OCI-LY1 (cell line): ENCODE measurements at regions not wholly inside any gene's neighbourhood (a gene's known extent, or its start where the extent isn't known, plus 50 kb on each side); places are given as distances from the start of the nearest gene placed in this dataset.

Experiments
- H2AFZ ChIP-seq: fragments of 200-600 bp; sonication (generic), shearing (Covaris generic); 2 replicates; pipeline ENCODE4 v1.6.0; 2014; ENCODE audit warnings: antibody characterized with exemption, mild to moderate bottlenecking, low read length
- H3F3A ChIP-seq: fragments of 200-600 bp; sonication (generic), shearing (Covaris generic); 2 replicates; pipeline ENCODE4 v1.6.0; 2014; ENCODE audit warnings: mild to moderate bottlenecking, antibody characterized with exemption, low read length, moderate library complexity; ENCODE audit not compliant: insufficient read depth
- H3K27ac ChIP-seq: fragments of 200-600 bp; sonication (generic); 2 replicates; pipeline ENCODE4 v1.5.1; 2014; ENCODE audit warnings: low read length, mixed run types, mild to moderate bottlenecking, low read depth; ENCODE audit not compliant: poor library complexity, severe bottlenecking
- H3K27me3 ChIP-seq: fragments of 200-600 bp; sonication (generic); 2 replicates; pipeline ENCODE4 v1.6.0; 2014; ENCODE audit warnings: antibody characterized with exemption, mild to moderate bottlenecking, low read length, moderate library complexity; ENCODE audit not compliant: insufficient read depth
- H3K36me3 ChIP-seq: fragments of 200-600 bp; sonication (generic); 2 replicates; pipeline ENCODE4 v1.6.1; 2014; ENCODE audit warnings: mild to moderate bottlenecking, antibody characterized with exemption, low read length, moderate library complexity, mixed read lengths; ENCODE audit not compliant: insufficient read depth
- H3K4me1 ChIP-seq: fragments of 200-600 bp; sonication (generic); 2 replicates; pipeline ENCODE4 v1.5.1; 2014; ENCODE audit warnings: mild to moderate bottlenecking, low read length, moderate library complexity; ENCODE audit not compliant: insufficient read depth, severe bottlenecking
- H3K4me2 ChIP-seq: fragments of 200-600 bp; sonication (generic), shearing (Covaris generic); 2 replicates; pipeline ENCODE4 v1.6.1; 2014; ENCODE audit warnings: low read length
- H3K4me3 ChIP-seq: fragments of 200-600 bp; sonication (generic); 2 replicates; pipeline ENCODE4 v1.5.1; 2014; ENCODE audit warnings: low read length, low read depth, mild to moderate bottlenecking, mixed read lengths; ENCODE audit not compliant: poor library complexity, severe bottlenecking
- H3K79me2 ChIP-seq: fragments of 200-600 bp; shearing (Covaris generic); 2 replicates; pipeline ENCODE4 v1.6.1; 2016; ENCODE audit warnings: mixed run types, low read length, mixed read lengths; ENCODE audit not compliant: insufficient read depth
- H3K9ac ChIP-seq: fragments of 200-600 bp; sonication (generic), shearing (Covaris generic); 2 replicates; pipeline ENCODE4 v1.6.1; 2014; ENCODE audit warnings: mild to moderate bottlenecking, low read length, mixed read lengths
- H3K9me2 ChIP-seq: fragments of 200-600 bp; sonication (generic), shearing (Covaris generic); 2 replicates; pipeline ENCODE4 v1.6.1; 2014; ENCODE audit warnings: low read depth, mild to moderate bottlenecking, low read length, mixed read lengths
- H3K9me3 ChIP-seq: fragments of 200-600 bp; shearing (Covaris generic); 2 replicates; pipeline ENCODE4 v1.6.1; 2014; ENCODE audit warnings: low read length, mixed read lengths
- H4K20me1 ChIP-seq: fragments of 200-600 bp; sonication (generic), shearing (Covaris generic); 2 replicates; pipeline ENCODE4 v1.6.0; 2016; ENCODE audit warnings: mild to moderate bottlenecking, low read length; ENCODE audit not compliant: insufficient read depth
- CTCF ChIP-seq: fragments of 200-600 bp; sonication (generic), shearing (Covaris generic); IDR thresholded peaks from 2 replicates; pipeline ENCODE4 v1.5.1; 2017; ENCODE audit warnings: mild to moderate bottlenecking, antibody characterized with exemption, low read length, moderate library complexity, mixed read lengths
- EZH2 ChIP-seq: fragments of 200-600 bp; sonication (generic), shearing (Covaris generic); IDR thresholded peaks from 2 replicates; pipeline ENCODE4 v1.8.0; 2017; ENCODE audit warnings: borderline replicate concordance, mixed run types, mild to moderate bottlenecking, antibody characterized with exemption, low read length, moderate library complexity, mixed read lengths

DNA sequence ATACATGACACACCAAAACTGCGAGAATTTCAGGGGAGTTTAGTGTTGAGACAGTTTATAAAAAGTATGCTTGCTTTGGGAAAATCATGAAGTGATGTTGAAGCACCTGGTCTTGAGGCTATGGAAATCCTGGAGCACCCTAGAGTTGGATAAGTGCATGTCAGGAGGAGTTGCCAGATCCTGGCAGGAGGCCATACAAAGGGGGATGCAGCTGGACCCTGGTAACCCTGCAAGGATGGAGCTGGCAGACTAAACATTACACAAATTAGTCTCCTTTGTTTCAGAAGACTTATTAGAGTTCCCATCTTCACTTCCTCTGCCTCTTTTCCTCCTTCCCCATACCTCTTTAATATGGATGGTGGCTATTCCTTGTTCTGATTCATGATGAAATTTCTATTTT lies 907.0 kb downstream of the BCL11B start:
- Histone ChIP-seq H3K4me2 (no peak overlapping the region), H3K27ac (no peak overlapping the region), H4K20me1 (no peaks in the 10 kb centered on the region), H3K79me2 (no peaks in the 10 kb centered on the region), H3K4me1 (no peaks in the 10 kb centered on the region), H3K27me3 (no peaks in the 10 kb centered on the region), H3K9ac (no peak overlapping the region), H3F3A (no peaks in the 10 kb centered on the region), H3K36me3 (no peaks in the 10 kb centered on the region), H2AFZ (no peak overlapping the region), H3K4me3 (no peak overlapping the region), H3K9me2 (no peaks in the 10 kb centered on the region), H3K9me3 (no peaks in the 10 kb centered on the region)
- TF ChIP-seq EZH2 (no peak), CTCF (no peak)

GRCh38 chr14:98366429-98366828 lies 905.6 kb downstream of the BCL11B start:
- Histone ChIP-seq H3K79me2 (no peaks in the 10 kb centered on the region), H3K4me1 (no peaks in the 10 kb centered on the region), H3F3A (no peaks in the 10 kb centered on the region), H3K9ac (no peak overlapping the region), H3K9me3 (no peaks in the 10 kb centered on the region), H3K4me2 (no peak overlapping the region), H3K36me3 (no peaks in the 10 kb centered on the region), H3K27me3 (no peaks in the 10 kb centered on the region), H3K9me2 (no peaks in the 10 kb centered on the region), H3K27ac (no peak overlapping the region), H4K20me1 (no peaks in the 10 kb centered on the region), H3K4me3 (no peak overlapping the region), H2AFZ (no peak overlapping the region)
- TF ChIP-seq EZH2 (no peak), CTCF (no peak)

DNA sequence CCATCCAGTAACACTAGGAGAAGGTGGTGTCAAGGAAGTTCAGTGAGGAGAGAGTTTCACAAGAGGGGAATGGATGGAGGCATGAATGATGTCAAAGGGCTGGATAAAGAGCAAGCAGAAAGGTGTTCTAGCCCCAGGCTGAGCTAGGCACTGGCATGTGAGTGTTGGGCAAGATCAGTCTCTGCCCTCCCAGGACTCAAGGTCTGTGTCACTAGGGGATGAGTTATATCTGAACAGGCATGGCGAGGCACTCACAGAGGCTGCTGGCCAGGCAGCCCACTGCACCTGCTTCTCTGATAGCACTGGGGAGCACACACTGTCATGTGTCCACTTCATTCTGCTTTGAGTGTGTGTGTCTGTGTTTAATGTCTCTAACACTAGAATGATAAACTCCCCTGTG lies 903.8 kb downstream of the BCL11B start:
- H3K79me2 ChIP-seq = no peaks in the 10 kb centered on the region
- H3K27ac ChIP-seq = no peak overlapping the region
- no peak overlapping the region for H3K4me3 ChIP-seq

More for the DNA sequence above, 903.8 kb downstream of the BCL11B start:
- Histone ChIP-seq H3K36me3 (no peaks in the 10 kb centered on the region), H3F3A (no peaks in the 10 kb centered on the region), H3K4me1 (no peaks in the 10 kb centered on the region), H3K4me2 (no peak overlapping the region), H4K20me1 (no peaks in the 10 kb centered on the region), H3K9me3 (no peaks in the 10 kb centered on the region), H2AFZ (no peak overlapping the region), H3K27me3 (no peaks in the 10 kb centered on the region), H3K9ac (no peak overlapping the region), H3K9me2 (no peaks in the 10 kb centered on the region)
- TF ChIP-seq CTCF = no peak
- TF ChIP-seq EZH2 = no peak
